HG03135 (cell line): ENCODE measurements at regions not wholly inside any gene's neighbourhood (a gene's known extent, or its start where the extent isn't known, plus 50 kb on each side); places are given as distances from the start of the nearest gene placed in this dataset.

ENCODE experiments used
- ATAC-seq: cut with Tn5 transposase; IDR thresholded peaks from one replicate; pipeline ENCODE4 v1.9.1; 2021; ENCODE audit warnings: mild to moderate bottlenecking, moderate library complexity; ENCODE audit not compliant: unreplicated experiment

GRCh38 chr20:22408521-22409402 is 175.6 kb downstream of the FOXA2 start:
- ATAC-seq = no peak

DNA sequence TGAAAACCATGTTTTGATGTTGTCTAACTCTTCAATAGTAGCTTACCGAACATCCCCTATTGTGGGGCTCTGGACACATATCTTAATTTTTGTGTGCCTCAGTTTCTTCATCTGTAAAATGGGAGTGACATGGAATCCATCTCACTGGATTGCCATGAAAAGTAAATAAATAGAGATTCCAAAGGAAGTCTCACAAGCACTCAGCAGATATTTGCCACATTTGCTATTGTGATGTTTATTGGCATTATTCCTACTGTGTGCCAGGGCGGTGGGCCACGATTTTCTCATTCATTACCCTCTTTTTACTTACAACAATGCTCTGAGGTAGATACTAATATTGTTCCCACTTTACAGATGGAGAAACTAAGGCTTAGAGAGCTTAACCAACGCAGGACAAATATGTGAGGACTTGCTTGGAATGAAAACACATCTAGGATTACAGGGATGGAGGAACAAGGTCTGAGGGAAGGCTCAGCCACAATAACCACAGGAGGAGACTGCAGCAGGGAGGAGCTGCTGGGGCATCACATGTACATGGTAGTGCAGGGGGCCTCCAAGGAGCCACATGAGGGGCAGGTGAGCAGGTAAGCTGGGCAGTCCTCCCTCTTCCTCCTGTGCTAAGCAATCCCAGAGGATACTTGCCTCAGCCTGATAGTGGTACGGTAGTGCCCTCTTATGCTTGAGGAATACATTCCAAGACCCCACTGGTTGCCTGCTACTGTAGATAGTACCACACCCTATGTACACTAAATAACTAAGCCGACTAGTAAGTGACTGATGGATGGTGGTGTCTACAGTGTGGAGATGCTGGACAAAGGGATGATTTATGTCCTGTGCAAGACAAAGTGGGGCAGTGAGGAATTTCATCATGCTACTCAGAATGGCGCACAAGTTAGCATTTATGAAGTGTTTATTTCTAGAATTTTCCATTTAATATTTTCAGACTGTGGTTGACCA is 176.9 kb downstream of the FOXA2 start:
- no peak for ATAC-seq

GRCh38 chr20:22404419-22405170 is 179.8 kb downstream of the FOXA2 start:
- no peak for ATAC-seq

GRCh38 chr20:22403632-22404361 is 180.6 kb downstream of the FOXA2 start:
- no peak for ATAC-seq

DNA sequence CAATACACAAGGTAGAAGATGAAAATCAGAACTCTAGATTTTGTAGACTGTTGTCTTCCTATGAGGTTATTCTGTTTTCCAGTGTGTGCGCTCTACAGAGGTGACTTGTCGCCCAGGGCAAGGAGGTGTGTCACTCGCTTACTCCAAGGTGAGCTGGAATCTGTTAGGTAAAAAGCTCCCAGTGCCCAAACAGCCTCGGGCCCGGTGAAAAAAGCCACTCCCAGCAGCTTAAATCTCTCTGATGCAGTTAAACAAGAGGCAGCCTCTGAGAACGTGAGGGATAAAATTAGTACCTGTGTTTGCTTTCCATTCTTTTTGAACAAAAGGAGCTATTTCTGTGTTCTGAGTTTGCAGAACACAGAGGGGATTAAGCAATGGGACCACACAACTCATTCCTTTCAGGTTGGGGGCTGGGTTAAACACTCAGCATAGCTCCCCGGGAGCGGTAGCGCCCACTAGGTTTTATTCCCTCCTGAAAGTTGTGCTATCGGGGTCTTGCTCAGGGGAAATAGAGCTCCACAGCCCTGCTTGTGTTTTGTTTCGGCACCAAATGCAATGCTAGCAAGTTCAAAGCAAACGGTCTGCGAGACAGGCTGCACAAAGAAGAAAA is 181.2 kb downstream of the FOXA2 start:
- no peak for ATAC-seq

DNA sequence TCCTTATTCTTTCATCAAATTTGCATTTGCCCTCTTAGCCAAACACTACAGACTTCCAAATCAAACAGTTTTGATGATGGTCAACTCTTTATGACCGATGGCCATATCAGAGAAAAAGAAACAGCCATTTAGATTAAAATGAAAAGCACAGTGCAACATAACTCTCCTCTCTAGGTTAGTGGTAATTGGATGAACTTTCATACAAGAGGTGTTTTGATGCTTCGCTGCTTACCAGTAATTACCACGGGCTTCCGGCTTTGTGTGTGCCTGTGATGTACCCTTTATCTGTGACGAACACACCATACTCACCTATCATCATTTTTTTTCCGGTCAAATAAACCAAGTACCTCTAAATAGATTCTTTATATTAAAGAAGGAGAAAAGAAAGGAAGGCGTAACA is 181.8 kb downstream of the FOXA2 start:
- ATAC-seq = no peak

- ATAC-seq = no peak
Observed at GRCh38 chr20:22400440-22400839, 183.9 kb downstream of the FOXA2 start.

DNA sequence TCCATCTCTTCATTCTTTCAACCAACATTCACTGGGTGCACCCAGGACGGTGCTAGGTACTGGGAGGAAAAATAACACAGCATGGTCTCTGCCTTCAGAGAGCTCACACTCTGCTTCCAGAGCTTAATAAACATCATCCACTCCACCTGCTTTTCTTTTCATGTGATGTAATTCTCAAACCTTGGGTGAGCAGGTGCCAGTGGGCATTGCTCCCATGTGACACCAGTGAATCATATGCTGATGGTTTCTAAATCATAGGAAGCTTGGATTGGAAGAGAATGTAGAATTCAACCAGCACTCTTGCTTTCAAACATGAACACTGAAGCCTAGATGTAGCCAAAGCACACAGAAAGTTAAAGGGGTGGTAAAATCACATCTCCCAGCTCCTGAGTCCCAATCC is 189.8 kb downstream of the FOXA2 start:
- no peak for ATAC-seq

DNA sequence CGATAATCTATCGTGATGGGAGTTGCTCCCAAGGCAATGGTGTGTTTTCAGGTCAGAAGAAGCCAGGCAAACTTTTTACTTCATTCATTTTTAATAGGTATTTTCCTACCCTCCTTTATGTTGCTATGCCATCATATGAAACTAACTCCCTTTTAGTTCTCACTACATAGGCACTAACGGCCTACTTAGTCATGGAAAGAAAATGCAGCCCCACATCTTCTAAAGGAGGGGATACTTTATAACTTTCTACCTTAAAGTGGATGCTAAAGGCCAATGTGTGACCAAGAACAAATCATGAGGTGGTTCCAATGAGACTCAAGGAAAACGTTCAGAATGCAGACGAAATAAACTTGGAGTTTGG is 193.8 kb downstream of the FOXA2 start:
- ATAC-seq = no peak

- no peak for ATAC-seq
Observed at GRCh38 chr20:22389836-22390542, 194.4 kb downstream of the FOXA2 start.

- ATAC-seq = no peak
Observed at GRCh38 chr20:22387452-22387851, 196.9 kb downstream of the FOXA2 start.

- ATAC-seq = no peak
Observed at GRCh38 chr20:22386306-22386623, 198.1 kb downstream of the FOXA2 start.

DNA sequence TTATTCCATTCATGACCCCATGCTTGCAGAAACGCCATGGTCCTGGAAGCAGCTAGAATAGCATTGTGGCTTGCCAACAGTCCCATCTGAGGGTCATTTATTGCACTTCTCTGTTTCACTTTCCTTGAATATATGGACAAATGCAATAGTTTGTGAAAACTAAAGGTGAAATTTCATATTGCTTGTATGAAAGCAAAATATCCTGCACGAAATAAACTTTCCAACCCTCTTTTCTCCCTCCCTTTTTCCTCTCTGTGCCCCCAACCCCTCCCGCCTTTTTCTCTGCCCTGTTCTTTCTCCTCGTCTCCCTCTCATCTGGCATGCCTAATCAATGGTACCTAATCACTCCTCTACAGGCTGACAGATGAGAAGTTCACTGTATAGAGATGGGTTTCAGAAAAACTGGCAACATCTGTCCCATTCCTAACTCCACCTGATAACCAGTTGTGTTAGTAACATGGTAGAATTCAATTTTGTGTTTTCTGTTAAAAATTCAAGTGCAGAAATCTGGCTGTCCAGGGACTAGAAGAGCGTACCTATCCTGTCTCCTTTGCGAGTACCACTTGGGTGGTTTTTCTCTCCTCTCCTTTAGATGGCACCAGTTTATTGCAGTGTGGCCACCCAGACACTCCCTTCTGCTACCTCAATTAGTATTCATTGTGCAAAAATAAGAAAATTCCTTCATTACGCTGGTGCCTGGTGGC is 198.6 kb downstream of the FOXA2 start:
- ATAC-seq = no peak

DNA sequence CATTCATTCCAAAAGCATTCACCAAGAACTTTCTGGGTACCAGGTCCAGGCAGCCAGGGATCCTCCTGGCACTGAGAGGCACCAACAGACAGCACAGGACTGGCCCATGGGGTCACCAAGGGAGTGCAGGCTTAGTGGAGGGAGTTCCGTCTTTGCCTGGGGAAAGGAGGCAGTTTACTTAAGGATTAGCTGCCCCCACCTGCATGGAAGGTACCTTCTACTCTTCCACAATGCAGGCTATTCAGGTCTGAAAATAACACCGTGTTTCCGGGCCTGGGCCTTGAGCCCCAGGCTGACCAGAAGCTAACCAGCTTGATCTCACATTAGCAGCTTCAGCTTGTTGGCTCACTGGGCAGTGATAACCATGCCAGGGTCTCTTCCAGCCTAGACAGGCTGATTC is 199.4 kb downstream of the FOXA2 start:
- ATAC-seq = no peak

- ATAC-seq = no peak
Observed at GRCh38 chr20:22383156-22383555, 201.2 kb downstream of the FOXA2 start.

- ATAC-seq = no peak
Observed at GRCh38 chr20:22382742-22383141, 201.6 kb downstream of the FOXA2 start.

GRCh38 chr20:22381812-22382416 is 202.5 kb downstream of the FOXA2 start:
- ATAC-seq = no peak

GRCh38 chr20:22379472-22379871 is 204.9 kb downstream of the FOXA2 start:
- ATAC-seq = no peak
